ENCODE measurements at regions not wholly inside any gene's neighbourhood (a gene's known extent, or its start where the extent isn't known, plus 50 kb on each side); places are given as distances from the start of the nearest gene placed in this dataset.

DNA sequence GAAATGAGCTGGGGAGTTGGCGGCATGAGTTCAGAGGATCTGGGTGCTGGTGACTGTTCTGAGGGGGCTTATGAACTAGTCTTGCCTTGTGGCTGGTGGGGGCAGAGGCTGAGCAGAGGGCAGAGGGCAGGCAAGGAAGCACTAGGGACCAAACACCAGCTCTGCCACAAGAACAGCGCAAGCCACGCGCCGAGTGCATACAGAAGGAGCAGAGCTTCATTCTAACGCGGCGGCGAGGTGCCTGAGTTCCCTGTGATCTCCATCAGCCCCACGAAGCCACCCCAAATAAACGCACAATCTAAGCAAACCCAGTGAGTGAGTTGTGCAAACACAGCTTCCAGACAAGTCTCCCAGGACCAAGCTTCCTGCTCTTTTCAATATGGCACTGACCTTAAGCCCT, 110.6 kb upstream of the ALDH1B1 start:
- no TSS peak for BruUV-seq (replicated peaks)
- DNase-seq (ENCODE audit: low read depth, low spot score) (no peak), ATAC-seq (no peak)
- no peaks in the 10 kb centered on the region for H3K36me3 ChIP-seq (ENCODE audit: control insufficient read depth, insufficient read depth, low read length)
- no peak for TF ChIP-seq POLR2AphosphoS5 (IDR thresholded peaks at IDR 0.05; ENCODE audit: low read depth, low read length)
- no peak for TF ChIP-seq SIN3A (IDR thresholded peaks at IDR 0.05; ENCODE audit: borderline replicate concordance, insufficient read depth, low read depth, low read length)
- no peak for TF ChIP-seq CTCF (IDR thresholded peaks at IDR 0.05)
- TF ChIP-seq, protein P1, sequence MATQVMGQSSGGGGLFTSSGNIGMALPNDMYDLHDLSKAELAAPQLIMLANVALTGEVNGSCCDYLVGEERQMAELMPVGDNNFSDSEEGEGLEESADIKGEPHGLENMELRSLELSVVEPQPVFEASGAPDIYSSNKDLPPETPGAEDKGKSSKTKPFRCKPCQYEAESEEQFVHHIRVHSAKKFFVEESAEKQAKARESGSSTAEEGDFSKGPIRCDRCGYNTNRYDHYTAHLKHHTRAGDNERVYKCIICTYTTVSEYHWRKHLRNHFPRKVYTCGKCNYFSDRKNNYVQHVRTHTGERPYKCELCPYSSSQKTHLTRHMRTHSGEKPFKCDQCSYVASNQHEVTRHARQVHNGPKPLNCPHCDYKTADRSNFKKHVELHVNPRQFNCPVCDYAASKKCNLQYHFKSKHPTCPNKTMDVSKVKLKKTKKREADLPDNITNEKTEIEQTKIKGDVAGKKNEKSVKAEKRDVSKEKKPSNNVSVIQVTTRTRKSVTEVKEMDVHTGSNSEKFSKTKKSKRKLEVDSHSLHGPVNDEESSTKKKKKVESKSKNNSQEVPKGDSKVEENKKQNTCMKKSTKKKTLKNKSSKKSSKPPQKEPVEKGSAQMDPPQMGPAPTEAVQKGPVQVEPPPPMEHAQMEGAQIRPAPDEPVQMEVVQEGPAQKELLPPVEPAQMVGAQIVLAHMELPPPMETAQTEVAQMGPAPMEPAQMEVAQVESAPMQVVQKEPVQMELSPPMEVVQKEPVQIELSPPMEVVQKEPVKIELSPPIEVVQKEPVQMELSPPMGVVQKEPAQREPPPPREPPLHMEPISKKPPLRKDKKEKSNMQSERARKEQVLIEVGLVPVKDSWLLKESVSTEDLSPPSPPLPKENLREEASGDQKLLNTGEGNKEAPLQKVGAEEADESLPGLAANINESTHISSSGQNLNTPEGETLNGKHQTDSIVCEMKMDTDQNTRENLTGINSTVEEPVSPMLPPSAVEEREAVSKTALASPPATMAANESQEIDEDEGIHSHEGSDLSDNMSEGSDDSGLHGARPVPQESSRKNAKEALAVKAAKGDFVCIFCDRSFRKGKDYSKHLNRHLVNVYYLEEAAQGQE (IDR thresholded peaks at IDR 0.05; ENCODE audit: insufficient read depth in 1 of 2, low read depth in 2 of 2, low read length in 1 of 2): no peak
- TF ChIP-seq TCF7L2 (IDR thresholded peaks at IDR 0.05; ENCODE audit: low read depth, low read length): no peak
- in situ Hi-C loops (cut with HindIII; ENCODE audit: low pct_unique_long_range_greater_than_20kb, low sequenced_read_pairs) (no loop called here), intact Hi-C loops (cut with micrococcal nuclease; ENCODE audit: unreplicated experiment) (no loop called here)
- ChIA-PET POLR2A (no interaction called here), CTCF (no interaction called here)
- H3K4me1 ChIP-seq (ENCODE audit: control insufficient read depth, insufficient read depth, low read length): no peaks in the 10 kb centered on the region
- no peaks in the 10 kb centered on the region for H3K9me3 ChIP-seq (ENCODE audit: control insufficient read depth, insufficient read depth, low read depth, low read length)
- H3K27me3 ChIP-seq (ENCODE audit: control insufficient read depth, insufficient read depth, low read length): no peaks in the 10 kb centered on the region
- no peak overlapping the region for H3K27ac ChIP-seq (ENCODE audit: low read length)
- H3K4me3 ChIP-seq (ENCODE audit: low read depth in 2 of 2, low read length in 2 of 2): no peak overlapping the region

- Histone ChIP-seq H3K27me3 (ENCODE audit: control insufficient read depth, insufficient read depth, low read length) (no peaks in the 10 kb centered on the region), H3K36me3 (ENCODE audit: control insufficient read depth, insufficient read depth, low read length) (no peaks in the 10 kb centered on the region), H3K9me3 (ENCODE audit: control insufficient read depth, insufficient read depth, low read depth, low read length) (no peaks in the 10 kb centered on the region), H3K4me1 (ENCODE audit: control insufficient read depth, insufficient read depth, low read length) (no peaks in the 10 kb centered on the region), H3K4me3 (ENCODE audit: low read depth in 2 of 2, low read length in 2 of 2) (no peak overlapping the region), H3K27ac (ENCODE audit: low read length) (no peak overlapping the region)
- TF ChIP-seq POLR2AphosphoS5 (IDR thresholded peaks at IDR 0.05; ENCODE audit: low read depth, low read length) (no peak), TCF7L2 (IDR thresholded peaks at IDR 0.05; ENCODE audit: low read depth, low read length) (no peak), SIN3A (IDR thresholded peaks at IDR 0.05; ENCODE audit: borderline replicate concordance, insufficient read depth, low read depth, low read length) (no peak), CTCF (IDR thresholded peaks at IDR 0.05) (no peak)
- TF ChIP-seq, protein P1 (IDR thresholded peaks at IDR 0.05; ENCODE audit: insufficient read depth in 1 of 2, low read depth in 2 of 2, low read length in 1 of 2): no peak
- no peak for ATAC-seq
- ChIA-PET CTCF (no interaction called here), POLR2A (no interaction called here)
- no peak for DNase-seq (ENCODE audit: low read depth, low spot score)
- intact Hi-C loops (cut with micrococcal nuclease; ENCODE audit: unreplicated experiment): no loop called here
- BruUV-seq (replicated peaks): no TSS peak
- in situ Hi-C loops (cut with HindIII; ENCODE audit: low pct_unique_long_range_greater_than_20kb, low sequenced_read_pairs): no loop called here
Measured at GRCh38 chr9:38281196-38281595, 111.3 kb upstream of the ALDH1B1 start.
